Endodermal cell (in vitro differentiated cells): ENCODE measurements at regions not wholly inside any gene's neighbourhood (a gene's known extent, or its start where the extent isn't known, plus 50 kb on each side); places are given as distances from the start of the nearest gene placed in this dataset.
A peak's percentile ranks its signal among the peaks of the same experiment; 100 is the strongest.

Source experiments
- DNase-seq: peaks from one replicate; pipeline ENCODE4 v3.0.0-alpha.2; 2017
- H3K27ac ChIP-seq: 2 replicates; pipeline ENCODE4 v1.5.1; 2013; ENCODE audit warnings: mild to moderate bottlenecking, low read depth, low read length, moderate library complexity
- H3K27me3 ChIP-seq: 2 replicates; pipeline ENCODE4 v1.6.1; 2013; ENCODE audit warnings: mild to moderate bottlenecking, low read length, moderate library complexity; ENCODE audit not compliant: insufficient read depth, control insufficient read depth, poor library complexity, severe bottlenecking
- H3K36me3 ChIP-seq: 2 replicates; pipeline ENCODE4 v1.7.0; 2013; ENCODE audit warnings: mild to moderate bottlenecking, low read length, moderate library complexity; ENCODE audit not compliant: control insufficient read depth, insufficient read depth
- H3K4me1 ChIP-seq: one replicate; pipeline ENCODE4 v1.7.0; 2013; ENCODE audit warnings: low read length; ENCODE audit not compliant: control insufficient read depth, insufficient read depth
- H3K4me3 ChIP-seq: 2 replicates; pipeline ENCODE4 v1.5.1; 2013; ENCODE audit warnings: mild to moderate bottlenecking, low read length, moderate library complexity
- H3K9ac ChIP-seq: 2 replicates; pipeline ENCODE4 v1.6.1; 2013; ENCODE audit warnings: mild to moderate bottlenecking, low read length, moderate library complexity; ENCODE audit not compliant: poor library complexity, severe bottlenecking; ENCODE audit errors: extremely low read depth
- H3K9me3 ChIP-seq: 2 replicates; pipeline ENCODE4 v1.6.1; 2013; ENCODE audit warnings: mild to moderate bottlenecking, low read length, moderate library complexity; ENCODE audit not compliant: control insufficient read depth
- H3K27ac Mint-ChIP-seq: 2 replicates; pipeline ENCODE4 v1.8.0; 2020; ENCODE audit warnings: mixed read lengths
- H3K27me3 Mint-ChIP-seq: 2 replicates; pipeline ENCODE4 v1.8.0; 2021; ENCODE audit warnings: mild to moderate bottlenecking, mixed read lengths; ENCODE audit not compliant: insufficient read depth
- H3K36me3 Mint-ChIP-seq: 2 replicates; pipeline ENCODE4 v1.8.0; 2020; ENCODE audit warnings: low read depth, mixed read lengths
- H3K4me1 Mint-ChIP-seq: 2 replicates; pipeline ENCODE4 v1.8.0; 2020; ENCODE audit warnings: mixed read lengths
- H3K4me3 Mint-ChIP-seq: 2 replicates; pipeline ENCODE4 v1.8.0; 2020; ENCODE audit warnings: mild to moderate bottlenecking, moderate library complexity, mixed read lengths
- H3K9me3 Mint-ChIP-seq: 2 replicates; pipeline ENCODE4 v1.8.0; 2020; ENCODE audit warnings: mild to moderate bottlenecking, mixed read lengths
- WGBS, 2 experiments: methylation state at CpG; one replicate each; pipeline versions ENCODE4 v1.1.5 to v1.1.7; 2013; ENCODE audit warnings: missing lambda C conversion rate in 2 of 2, mixed read lengths in 1 of 2; ENCODE audit not compliant: insufficient coverage in 1 of 2, insufficient read length in 1 of 2; 5-methylcytosine and 5-hydroxymethylcytosine counted together
- TF ChIP-seq, protein P1 (sequence below): fragments of 200-600 bp; sonication (generic); conservative IDR thresholded peaks from 2 replicates; pipeline ENCODE4 v1.5.0; 2021; ENCODE audit warnings: antibody characterized with exemption, mild to moderate bottlenecking

DNA sequence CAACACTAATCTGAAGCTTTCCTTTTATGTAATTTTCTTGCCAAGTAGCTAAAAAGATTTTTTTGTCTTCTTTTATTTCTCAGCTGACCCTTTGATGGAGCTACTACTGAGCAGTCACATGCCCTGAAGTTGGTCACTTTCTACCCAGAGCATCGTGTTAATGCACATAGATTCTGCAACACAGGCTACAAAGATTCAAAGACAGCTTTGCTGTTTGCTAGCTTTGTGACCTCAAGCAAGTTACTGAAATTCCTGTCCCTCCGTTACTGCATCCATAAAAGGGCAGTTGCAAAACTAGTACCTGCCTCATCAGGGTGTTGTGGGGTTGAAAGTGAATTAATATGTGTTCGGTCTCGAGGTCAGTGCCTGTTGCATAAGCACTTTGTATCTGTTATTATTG, 179.9 kb downstream of the GAS1 start:
- peak overlapping the region; percentile 18 for H3K27ac ChIP-seq
- H3K4me1 Mint-ChIP-seq = no peaks in the 10 kb centered on the region
- no peak overlapping the region for H3K9ac ChIP-seq
- H3K4me3 ChIP-seq = no peak overlapping the region
- H3K36me3 ChIP-seq = no peaks in the 10 kb centered on the region
- peaks cover 4% of the 10 kb centered on the region for H3K9me3 Mint-ChIP-seq
- TF ChIP-seq, protein P1, sequence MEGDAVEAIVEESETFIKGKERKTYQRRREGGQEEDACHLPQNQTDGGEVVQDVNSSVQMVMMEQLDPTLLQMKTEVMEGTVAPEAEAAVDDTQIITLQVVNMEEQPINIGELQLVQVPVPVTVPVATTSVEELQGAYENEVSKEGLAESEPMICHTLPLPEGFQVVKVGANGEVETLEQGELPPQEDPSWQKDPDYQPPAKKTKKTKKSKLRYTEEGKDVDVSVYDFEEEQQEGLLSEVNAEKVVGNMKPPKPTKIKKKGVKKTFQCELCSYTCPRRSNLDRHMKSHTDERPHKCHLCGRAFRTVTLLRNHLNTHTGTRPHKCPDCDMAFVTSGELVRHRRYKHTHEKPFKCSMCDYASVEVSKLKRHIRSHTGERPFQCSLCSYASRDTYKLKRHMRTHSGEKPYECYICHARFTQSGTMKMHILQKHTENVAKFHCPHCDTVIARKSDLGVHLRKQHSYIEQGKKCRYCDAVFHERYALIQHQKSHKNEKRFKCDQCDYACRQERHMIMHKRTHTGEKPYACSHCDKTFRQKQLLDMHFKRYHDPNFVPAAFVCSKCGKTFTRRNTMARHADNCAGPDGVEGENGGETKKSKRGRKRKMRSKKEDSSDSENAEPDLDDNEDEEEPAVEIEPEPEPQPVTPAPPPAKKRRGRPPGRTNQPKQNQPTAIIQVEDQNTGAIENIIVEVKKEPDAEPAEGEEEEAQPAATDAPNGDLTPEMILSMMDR = no peak
- no peaks in the 10 kb centered on the region for H3K36me3 Mint-ChIP-seq
- H3K27me3 Mint-ChIP-seq = peaks cover 1% of the 10 kb centered on the region
- H3K9me3 ChIP-seq = no peaks in the 10 kb centered on the region
- H3K27me3 ChIP-seq = no peaks in the 10 kb centered on the region
- H3K4me1 ChIP-seq = no peaks in the 10 kb centered on the region
- 93 to 94% methylated on average over 4 of the region's 4 CpGs for WGBS, 2 experiments
- no peak for DNase-seq
- H3K27ac Mint-ChIP-seq = no peak overlapping the region
- no peak overlapping the region for H3K4me3 Mint-ChIP-seq

- Mint-ChIP-seq H3K36me3 (no peaks in the 10 kb centered on the region), H3K27me3 (peaks cover 1% of the 10 kb centered on the region), H3K4me1 (no peaks in the 10 kb centered on the region), H3K4me3 (no peak overlapping the region), H3K27ac (no peak overlapping the region), H3K9me3 (peaks cover 4% of the 10 kb centered on the region)
- no peak overlapping the region for H3K4me3 ChIP-seq
- 76% methylated on average over 7 of the region's 7 CpGs; no CpG with 5 or more reads in 1 of the 2 experiments for WGBS, 2 experiments
- no peaks in the 10 kb centered on the region for H3K36me3 ChIP-seq
- no peaks in the 10 kb centered on the region for H3K9me3 ChIP-seq
- H3K27ac ChIP-seq = peak overlapping the region; percentile 18
- DNase-seq = no peak
- no peaks in the 10 kb centered on the region for H3K27me3 ChIP-seq
- no peak overlapping the region for H3K9ac ChIP-seq
- TF ChIP-seq, protein P1 = no peak
- no peaks in the 10 kb centered on the region for H3K4me1 ChIP-seq
These were observed 180.4 kb downstream of the GAS1 start for GRCh38 chr9:86766912-86767311.

DNA sequence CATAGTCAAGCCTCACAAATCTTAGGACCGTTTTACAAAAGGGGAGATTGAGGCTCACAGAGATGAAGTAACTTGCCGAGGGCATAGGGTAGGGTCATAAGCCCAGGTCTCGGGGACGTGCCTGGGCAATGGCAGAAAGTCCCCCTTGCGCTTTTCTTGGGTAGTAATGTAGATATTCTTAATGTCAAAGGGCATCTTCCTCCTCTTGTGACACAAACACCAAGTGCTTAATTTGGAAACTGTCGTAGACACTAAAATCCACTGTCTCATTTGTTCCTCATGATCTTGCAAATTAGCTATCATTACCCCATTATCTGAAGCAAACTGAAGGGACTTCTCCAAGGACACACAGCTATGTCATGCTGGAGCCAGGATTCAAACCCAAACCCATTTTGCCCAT, 180.8 kb downstream of the GAS1 start:
- peaks cover 4% of the 10 kb centered on the region for H3K9me3 Mint-ChIP-seq

More for the DNA sequence above, 180.8 kb downstream of the GAS1 start:
- Histone ChIP-seq H3K9ac (no peak overlapping the region), H3K27ac (no peak overlapping the region), H3K36me3 (no peaks in the 10 kb centered on the region), H3K4me1 (no peaks in the 10 kb centered on the region), H3K4me3 (no peak overlapping the region), H3K9me3 (no peaks in the 10 kb centered on the region), H3K27me3 (no peaks in the 10 kb centered on the region)
- TF ChIP-seq, protein P1 = no peak
- H3K4me1 Mint-ChIP-seq = no peaks in the 10 kb centered on the region
- no peak overlapping the region for H3K27ac Mint-ChIP-seq
- peaks cover 1% of the 10 kb centered on the region for H3K27me3 Mint-ChIP-seq
- 96 to 100% methylated on average over 1 to 6 of the region's 6 CpGs for WGBS, 2 experiments
- DNase-seq = no peak
- no peaks in the 10 kb centered on the region for H3K36me3 Mint-ChIP-seq
- H3K4me3 Mint-ChIP-seq = no peak overlapping the region
